G401 (cell line): ENCODE measurements at regions not wholly inside any gene's neighbourhood (a gene's known extent, or its start where the extent isn't known, plus 50 kb on each side); places are given as distances from the start of the nearest gene placed in this dataset.
A peak's percentile ranks its signal among the peaks of the same experiment; 100 is the strongest.

Source experiments
- DNase-seq: peaks from one replicate; pipeline ENCODE4 v3.0.0-alpha.2; 2015; ENCODE audit warnings: low spot score
- in situ Hi-C: cut with HindIII; loops from 2 replicates; pipeline ENCODE4 v1.10.0; 2016; ENCODE audit warnings: low sequenced_read_pairs, mixed read lengths

GRCh38 chr4:129602447-129602846 is 506.5 kb downstream of the C4orf33 start:
- in situ Hi-C loops = no loop called here
- no peak for DNase-seq

GRCh38 chr4:129603241-129603931 is 507.4 kb downstream of the C4orf33 start:
- in situ Hi-C loops = no loop called here
- no peak for DNase-seq

- in situ Hi-C loops = no loop called here
- no peak for DNase-seq
Measured at GRCh38 chr4:129604632-129605255, 508.8 kb downstream of the C4orf33 start.

- in situ Hi-C loops = no loop called here
- no peak for DNase-seq
Measured at GRCh38 chr4:129614611-129615010, 518.7 kb downstream of the C4orf33 start.

- in situ Hi-C loops = no loop called here
- no peak for DNase-seq
Measured at GRCh38 chr4:129622566-129622965, 526.6 kb downstream of the C4orf33 start.

- in situ Hi-C loops = no loop called here
- DNase-seq = peak; percentile 9
Measured at GRCh38 chr4:129623233-129623875, 527.4 kb downstream of the C4orf33 start.

GRCh38 chr4:129641179-129641578 is 545.2 kb downstream of the C4orf33 start:
- DNase-seq = peak; percentile 25
- in situ Hi-C loops = no loop called here

- DNase-seq = no peak
- in situ Hi-C loops = no loop called here
Measured at GRCh38 chr4:129645461-129645860, 549.5 kb downstream of the C4orf33 start.

GRCh38 chr4:129668092-129668491 is 572.1 kb downstream of the C4orf33 start:
- no peak for DNase-seq
- in situ Hi-C loops = no loop called here

- DNase-seq = no peak
- in situ Hi-C loops = no loop called here
Measured at GRCh38 chr4:129672941-129673340, 577.0 kb downstream of the C4orf33 start.

GRCh38 chr4:129675036-129675435 is 579.1 kb downstream of the C4orf33 start:
- DNase-seq = no peak
- in situ Hi-C loops = no loop called here

GRCh38 chr4:129676934-129677333 is 581.0 kb downstream of the C4orf33 start:
- in situ Hi-C loops = no loop called here
- DNase-seq = no peak

GRCh38 chr4:129682586-129682985 is 586.6 kb downstream of the C4orf33 start:
- in situ Hi-C loops = no loop called here
- no peak for DNase-seq

GRCh38 chr4:129707949-129708348 is 612.0 kb downstream of the C4orf33 start:
- in situ Hi-C loops = no loop called here

GRCh38 chr4:129708784-129709183 is 612.8 kb downstream of the C4orf33 start:
- in situ Hi-C loops = no loop called here
- DNase-seq = no peak

More at GRCh38 chr4:129707949-129708348, 612.0 kb downstream of the C4orf33 start:
- DNase-seq = no peak

GRCh38 chr4:129738175-129738574 is 642.2 kb downstream of the C4orf33 start:
- DNase-seq = no peak
- in situ Hi-C loops = no loop called here

- in situ Hi-C loops = no loop called here
- no peak for DNase-seq
Measured at GRCh38 chr4:129747756-129748155, 651.8 kb downstream of the C4orf33 start.

GRCh38 chr4:129748991-129749390 is 653.0 kb downstream of the C4orf33 start:
- DNase-seq = no peak
- in situ Hi-C loops = no loop called here

- in situ Hi-C loops = no loop called here
- DNase-seq = no peak
Measured at GRCh38 chr4:129751646-129752045, 655.7 kb downstream of the C4orf33 start.

- in situ Hi-C loops = no loop called here
- DNase-seq = no peak
Measured at GRCh38 chr4:129783596-129783995, 687.6 kb downstream of the C4orf33 start.
